H1 (cell line): ENCODE measurements at regions not wholly inside any gene's neighbourhood (a gene's known extent, or its start where the extent isn't known, plus 50 kb on each side); places are given as distances from the start of the nearest gene placed in this dataset.

Experiments
- CTCF ChIA-PET: fragments of 300-600 bp; sonication (Branson Sonifier 250); formaldehyde crosslinking; loops from one replicate; lab custom pipeline; 2021; ENCODE audit not compliant: partially characterized antibody; lab: Charles Lee
- POLR2A ChIA-PET: fragments of 300-600 bp; sonication (Branson Sonifier 250); formaldehyde crosslinking; loops from one replicate; lab custom pipeline; 2021; ENCODE audit warnings: inconsistent platforms; ENCODE audit not compliant: partially characterized antibody; lab: Charles Lee
- DNase-seq, 2 experiments: peaks; one replicate each; pipeline versions ENCODE4 v3.0.0 to v3.0.0-alpha.2; 2010 to 2022; ENCODE audit warnings: low spot score in 2 of 2, low read depth in 1 of 2, mixed read lengths in 1 of 2
- FAIRE-seq: peaks from 2 replicates; lab custom pipeline; 2011; peaks lifted over from hg19 to GRCh38; lab: Jason Lieb, UNC
- H2AFZ ChIP-seq: 2 replicates; pipeline ENCODE4 v1.8.1; 2012; ENCODE audit warnings: low read length, inconsistent platforms
- H2AK5ac ChIP-seq: 2 replicates; pipeline ENCODE4 v1.6.1; 2013; ENCODE audit warnings: low read depth, low read length
- H2BK120ac ChIP-seq: replicated peaks from 2 replicates; pipeline ENCODE3; 2013; ENCODE audit warnings: low read depth, low read length, inconsistent platforms
- H2BK12ac ChIP-seq: 2 replicates; pipeline ENCODE4 v1.6.1; 2013; ENCODE audit warnings: low read depth, low read length
- H2BK15ac ChIP-seq: 2 replicates; pipeline ENCODE4 v1.6.1; 2013; ENCODE audit warnings: low read length
- H2BK20ac ChIP-seq: 2 replicates; pipeline ENCODE4 v1.6.1; 2013; ENCODE audit warnings: low read length
- H2BK5ac ChIP-seq: 2 replicates; pipeline ENCODE4 v1.6.1; 2013; ENCODE audit warnings: low read depth, low read length
- H3K14ac ChIP-seq: 2 replicates; pipeline ENCODE4 v1.6.1; 2013; ENCODE audit warnings: inconsistent platforms; ENCODE audit not compliant: insufficient read length
- H3K18ac ChIP-seq: 2 replicates; pipeline ENCODE4 v1.6.1; 2013; ENCODE audit warnings: low read length; ENCODE audit errors: extremely low read depth
- H3K23ac ChIP-seq: 2 replicates; pipeline ENCODE4 v1.6.1; 2013; ENCODE audit warnings: inconsistent platforms; ENCODE audit not compliant: insufficient read length
- H3K23me2 ChIP-seq: 2 replicates; pipeline ENCODE4 v1.6.1; 2013; ENCODE audit warnings: low read depth, low read length
- H3K27ac ChIP-seq: 2 replicates; pipeline ENCODE4 v1.6.1; 2011; ENCODE audit warnings: low read depth, low read length, inconsistent platforms
- H3K27me3 ChIP-seq, 4 experiments: replicated peaks in 1 of 4; 1 replicate in 1 of 4; 2 replicates in 3 of 4; pipeline versions ENCODE4 v1.6.1 to v1.8.1; 2011 to 2013; ENCODE audit warnings: low read length in 3 of 4, mild to moderate bottlenecking in 3 of 4, inconsistent platforms in 2 of 4, mixed read lengths in 2 of 4, moderate library complexity in 1 of 4; ENCODE audit not compliant: control insufficient read depth in 3 of 4, insufficient read depth in 3 of 4; ENCODE audit errors: extremely low read depth in 1 of 4
- H3K36me3 ChIP-seq, 4 experiments: 2 replicates each; pipeline versions ENCODE4 v1.6.1 to v1.8.1; 2011 to 2013; ENCODE audit warnings: mild to moderate bottlenecking in 4 of 4, low read length in 3 of 4, moderate library complexity in 2 of 4, control low read depth in 1 of 4, inconsistent platforms in 1 of 4; ENCODE audit not compliant: insufficient read depth in 4 of 4, control insufficient read depth in 2 of 4
- H3K4ac ChIP-seq: replicated peaks from 2 replicates; pipeline ENCODE3; 2013; ENCODE audit warnings: low read length, low read depth, mixed read lengths, inconsistent platforms; ENCODE audit not compliant: insufficient read length
- H3K4me1 ChIP-seq, 4 experiments: replicated peaks in 1 of 4; 1 replicate in 1 of 4; 2 replicates in 3 of 4; pipeline versions ENCODE4 v1.6.1 to v1.8.1; 2011 to 2013; ENCODE audit warnings: low read length in 3 of 4, inconsistent platforms in 2 of 4, mixed read lengths in 1 of 4; ENCODE audit not compliant: insufficient read depth in 4 of 4, control insufficient read depth in 3 of 4
- H3K4me2 ChIP-seq, 2 experiments: 2 replicates each; pipeline versions ENCODE4 v1.6.1 to v1.8.1; 2011 to 2013; ENCODE audit warnings: low read depth in 2 of 2, low read length in 2 of 2, control low read depth in 1 of 2, inconsistent platforms in 1 of 2, mild to moderate bottlenecking in 1 of 2; ENCODE audit not compliant: insufficient read depth in 1 of 2
- H3K4me3 ChIP-seq, 4 experiments: fragments of 200-600, 300-600 bp in 1 of 4; sonication (generic), shearing (Covaris generic), sonication (Bioruptor Twin) in 1 of 4; 2 replicates each; pipeline versions ENCODE4 v1.5.1 to v1.8.1; 2011 to 2016; ENCODE audit warnings: low read length in 4 of 4, low read depth in 3 of 4, control low read depth in 2 of 4, inconsistent platforms in 2 of 4, mild to moderate bottlenecking in 2 of 4, mixed read lengths in 1 of 4, moderate library complexity in 1 of 4; ENCODE audit not compliant: insufficient read depth in 2 of 4; ENCODE audit errors: extremely low read depth in 1 of 4
- H3K56ac ChIP-seq: replicated peaks from 2 replicates; pipeline ENCODE3; 2013; ENCODE audit warnings: low read depth, mild to moderate bottlenecking, mixed read lengths, low read length, inconsistent platforms; ENCODE audit not compliant: insufficient read length
- H3K79me1 ChIP-seq: 2 replicates; pipeline ENCODE4 v1.6.1; 2013; ENCODE audit warnings: low read depth, low read length, control low read depth
- H3K79me2 ChIP-seq, 2 experiments: 2 replicates each; pipeline versions ENCODE4 v1.6.1 to v1.8.1; 2012 to 2013; ENCODE audit warnings: low read length in 2 of 2, mild to moderate bottlenecking in 2 of 2, inconsistent platforms in 1 of 2; ENCODE audit not compliant: insufficient read depth in 2 of 2, control insufficient read depth in 1 of 2
- H3K9ac ChIP-seq, 4 experiments: replicated peaks in 1 of 4; 1 replicate in 1 of 4; 2 replicates in 3 of 4; pipeline versions ENCODE4 v1.6.1 to v1.8.1; 2011 to 2013; ENCODE audit warnings: low read depth in 3 of 4, low read length in 3 of 4, control low read depth in 2 of 4, mild to moderate bottlenecking in 2 of 4, moderate library complexity in 2 of 4, inconsistent platforms in 1 of 4; ENCODE audit errors: extremely low read depth in 1 of 4
- H3K9me3 ChIP-seq, 2 experiments: 2 replicates each; pipeline versions ENCODE4 v1.6.1 to v1.8.1; 2012 to 2013; ENCODE audit warnings: mild to moderate bottlenecking in 2 of 2, moderate library complexity in 2 of 2, control low read depth in 1 of 2, inconsistent platforms in 1 of 2, low read depth in 1 of 2, low read length in 1 of 2, mixed read lengths in 1 of 2; ENCODE audit not compliant: insufficient read depth in 2 of 2
- H4K20me1 ChIP-seq, 2 experiments: replicated peaks in 1 of 2; 2 replicates each; pipeline versions ENCODE3 to v1.8.1; 2011 to 2013; ENCODE audit warnings: inconsistent platforms in 2 of 2, low read length in 2 of 2, mild to moderate bottlenecking in 1 of 2; ENCODE audit not compliant: insufficient read depth in 2 of 2, control insufficient read depth in 1 of 2
- H4K5ac ChIP-seq: 2 replicates; pipeline ENCODE4 v1.6.1; 2013; ENCODE audit warnings: low read length, low read depth, mixed read lengths, inconsistent platforms; ENCODE audit not compliant: insufficient read length
- H4K8ac ChIP-seq: 2 replicates; pipeline ENCODE4 v1.8.0; 2013; ENCODE audit warnings: mild to moderate bottlenecking, moderate library complexity, low read length, inconsistent platforms; ENCODE audit not compliant: insufficient read depth; ENCODE audit errors: extremely low read depth
- H4K91ac ChIP-seq: replicated peaks from 2 replicates; pipeline ENCODE3; 2013; ENCODE audit warnings: low read length, mixed read lengths, inconsistent platforms; ENCODE audit not compliant: insufficient read length
- GABPA ChIP-seq: IDR thresholded peaks from 2 replicates; pipeline ENCODE4 v1.6.1; 2011; ENCODE audit warnings: mild to moderate bottlenecking, low read length, moderate library complexity, borderline replicate concordance; ENCODE audit not compliant: insufficient read depth
- HDAC6 ChIP-seq: IDR thresholded peaks from one replicate; pipeline ENCODE4 v1.7.1; 2012; ENCODE audit warnings: low read depth, mild to moderate bottlenecking, inconsistent platforms, low read length, moderate library complexity
- POU5F1 ChIP-seq: IDR thresholded peaks from 2 replicates; pipeline ENCODE4 v1.6.1; 2011; ENCODE audit warnings: low read depth, mild to moderate bottlenecking, low read length, moderate library complexity
- RAD21 ChIP-seq, 2 experiments: IDR thresholded peaks in 1 of 2; conservative IDR thresholded peaks in 1 of 2; 2 replicates each; pipeline ENCODE4 v1.6.1; 2011; ENCODE audit warnings: low read depth in 2 of 2, low read length in 2 of 2, improper control_type of control experiment in 1 of 2, inconsistent platforms in 1 of 2, mild to moderate bottlenecking in 1 of 2, moderate library complexity in 1 of 2
- RNF2 ChIP-seq: fragments of 200-900, 300-1000 bp; sonication (generic); IDR thresholded peaks from 2 replicates; pipeline ENCODE4 v1.7.1; 2016; ENCODE audit warnings: borderline replicate concordance, low read depth, mild to moderate bottlenecking, antibody characterized with exemption, low read length; ENCODE audit not compliant: poor library complexity, severe bottlenecking; ENCODE audit errors: missing control alignments
- SUZ12 ChIP-seq: fragments of 200-600 bp; sonication (generic); IDR thresholded peaks from 2 replicates; pipeline ENCODE4 v1.6.1; 2012; ENCODE audit warnings: mild to moderate bottlenecking, inconsistent platforms, low read length, moderate library complexity, mixed read lengths
- TAF7 ChIP-seq: optimal IDR thresholded peaks from 2 replicates; pipeline ENCODE3; 2011; ENCODE audit warnings: low read depth, mild to moderate bottlenecking, inconsistent platforms, low read length, moderate library complexity, borderline replicate concordance
- TBP ChIP-seq: IDR thresholded peaks from 2 replicates; pipeline ENCODE4 v1.6.1; 2011; ENCODE audit warnings: low read depth, low read length, improper control_type of control experiment
- WGBS, 2 experiments: shearing (Covaris generic) in 1 of 2; methylation state at CpG; one replicate each; pipeline versions ENCODE4 v1.1.6 to v1.1.7; 2013 to 2015; ENCODE audit warnings: low lambda C conversion rate in 2 of 2, mixed read lengths in 2 of 2, inconsistent platforms in 1 of 2, low coverage in 1 of 2, missing lambda C conversion rate in 1 of 2; ENCODE audit not compliant: insufficient replicate concordance in 2 of 2, insufficient coverage in 1 of 2, insufficient read length in 1 of 2; ENCODE audit errors: extremely low coverage in 1 of 2, missing lambda C conversion rate in 1 of 2; 5-methylcytosine and 5-hydroxymethylcytosine counted together
- TF ChIP-seq, protein P1 (sequence below): IDR thresholded peaks from 2 replicates; pipeline ENCODE4 v1.6.1; 2011; ENCODE audit warnings: low read depth, mild to moderate bottlenecking, low read length; ENCODE audit not compliant: insufficient read depth
- TF ChIP-seq, protein P2 (sequence below): IDR thresholded peaks from 2 replicates; pipeline ENCODE4 v1.6.1; 2012; ENCODE audit warnings: inconsistent platforms

DNA sequence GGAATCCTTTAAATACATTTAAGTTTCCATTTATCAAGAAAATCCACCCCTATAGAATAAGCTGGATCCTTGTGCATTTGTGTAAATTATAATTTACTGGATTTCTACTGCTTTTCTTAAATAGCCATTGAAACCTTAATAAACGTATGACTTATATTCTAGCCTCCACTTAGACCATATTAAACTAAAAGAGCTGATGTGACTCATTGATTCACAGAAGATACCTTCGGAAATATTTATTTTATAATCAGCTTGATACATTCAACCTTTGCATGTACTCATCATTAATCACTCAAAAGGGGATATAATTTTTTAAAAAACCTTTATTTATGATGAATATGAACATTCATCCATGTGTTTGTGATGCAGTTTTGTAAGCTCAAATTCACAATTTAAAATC, 136.3 kb downstream of the SPRY2 start:
- H3K79me1 ChIP-seq: no peaks in the 10 kb centered on the region
- POLR2A ChIA-PET: no interaction called here
- TF ChIP-seq POU5F1 (no peak), SUZ12 (no peak), TBP (no peak), RNF2 (no peak), TAF7 (no peak), HDAC6 (no peak), GABPA (no peak), RAD21 (IDR thresholded peaks at IDR 0.05 in 1 of 2, conservative IDR thresholded peaks at IDR 0.05 in 1 of 2; ENCODE audit: low read depth in 2 of 2, low read length in 2 of 2) (no peak)
- TF ChIP-seq, protein P1, sequence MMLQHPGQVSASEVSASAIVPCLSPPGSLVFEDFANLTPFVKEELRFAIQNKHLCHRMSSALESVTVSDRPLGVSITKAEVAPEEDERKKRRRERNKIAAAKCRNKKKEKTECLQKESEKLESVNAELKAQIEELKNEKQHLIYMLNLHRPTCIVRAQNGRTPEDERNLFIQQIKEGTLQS: no peak
- TF ChIP-seq, protein P2, sequence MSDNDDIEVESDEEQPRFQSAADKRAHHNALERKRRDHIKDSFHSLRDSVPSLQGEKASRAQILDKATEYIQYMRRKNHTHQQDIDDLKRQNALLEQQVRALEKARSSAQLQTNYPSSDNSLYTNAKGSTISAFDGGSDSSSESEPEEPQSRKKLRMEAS: no peak

More for the DNA sequence above, 136.3 kb downstream of the SPRY2 start:
- H3K23ac ChIP-seq: no peak overlapping the region
- H4K5ac ChIP-seq: no peak overlapping the region
- no peak overlapping the region for H4K8ac ChIP-seq
- H3K27ac ChIP-seq: no peak overlapping the region
- no peak for FAIRE-seq
- H3K23me2 ChIP-seq: no peaks in the 10 kb centered on the region
- DNase-seq: no peak
- no peak overlapping the region for H4K91ac ChIP-seq
- no peaks in the 10 kb centered on the region for H3K27me3 ChIP-seq
- H3K56ac ChIP-seq: no peak overlapping the region
- no peak overlapping the region for H2AK5ac ChIP-seq
- no peaks in the 10 kb centered on the region for H3K9me3 ChIP-seq
- H3K9ac ChIP-seq: no peak overlapping the region
- H3K14ac ChIP-seq: no peak overlapping the region
- H4K20me1 ChIP-seq: no peaks in the 10 kb centered on the region
- no peak overlapping the region for H2BK120ac ChIP-seq
- H3K36me3 ChIP-seq: no peaks in the 10 kb centered on the region
- 90% methylated on average over 2 of the region's 2 CpGs; no CpG with 5 or more reads in 1 of the 2 experiments for WGBS, 2 experiments
- H3K4me2 ChIP-seq: no peak overlapping the region
- no peak overlapping the region for H2BK20ac ChIP-seq
- no peak overlapping the region for H3K18ac ChIP-seq
- H3K4me1 ChIP-seq: no peaks in the 10 kb centered on the region; a peak in 1 of 7 replicates
- no peak overlapping the region for H2BK12ac ChIP-seq
- H3K79me2 ChIP-seq: no peaks in the 10 kb centered on the region
- no peak overlapping the region for H2AFZ ChIP-seq
- CTCF ChIA-PET: interaction anchor here (0.6 kb wide), 1 partner anchor 525 kb away, joined by 4 read pairs; no protein-coding TSS in a partner anchor
- H3K4me3 ChIP-seq: no peak overlapping the region
- H2BK15ac ChIP-seq: no peak overlapping the region
- no peak overlapping the region for H2BK5ac ChIP-seq
- no peak overlapping the region for H3K4ac ChIP-seq
